ENCODE measurements at regions not wholly inside any gene's neighbourhood (a gene's known extent, or its start where the extent isn't known, plus 50 kb on each side); places are given as distances from the start of the nearest gene placed in this dataset.
A peak's percentile ranks its signal among the peaks of the same experiment; 100 is the strongest.

GRCh38 chr9:106716820-106717219, 146.1 kb upstream of the ZNF462 start:
- TF ChIP-seq, protein P1, sequence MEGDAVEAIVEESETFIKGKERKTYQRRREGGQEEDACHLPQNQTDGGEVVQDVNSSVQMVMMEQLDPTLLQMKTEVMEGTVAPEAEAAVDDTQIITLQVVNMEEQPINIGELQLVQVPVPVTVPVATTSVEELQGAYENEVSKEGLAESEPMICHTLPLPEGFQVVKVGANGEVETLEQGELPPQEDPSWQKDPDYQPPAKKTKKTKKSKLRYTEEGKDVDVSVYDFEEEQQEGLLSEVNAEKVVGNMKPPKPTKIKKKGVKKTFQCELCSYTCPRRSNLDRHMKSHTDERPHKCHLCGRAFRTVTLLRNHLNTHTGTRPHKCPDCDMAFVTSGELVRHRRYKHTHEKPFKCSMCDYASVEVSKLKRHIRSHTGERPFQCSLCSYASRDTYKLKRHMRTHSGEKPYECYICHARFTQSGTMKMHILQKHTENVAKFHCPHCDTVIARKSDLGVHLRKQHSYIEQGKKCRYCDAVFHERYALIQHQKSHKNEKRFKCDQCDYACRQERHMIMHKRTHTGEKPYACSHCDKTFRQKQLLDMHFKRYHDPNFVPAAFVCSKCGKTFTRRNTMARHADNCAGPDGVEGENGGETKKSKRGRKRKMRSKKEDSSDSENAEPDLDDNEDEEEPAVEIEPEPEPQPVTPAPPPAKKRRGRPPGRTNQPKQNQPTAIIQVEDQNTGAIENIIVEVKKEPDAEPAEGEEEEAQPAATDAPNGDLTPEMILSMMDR (conservative IDR thresholded peaks at IDR 0.05; ENCODE audit: low read depth, low read length): no peak
- H3K4me3 ChIP-seq (ENCODE audit: low read length): no peak overlapping the region
- no peak for DNase-seq (ENCODE audit: low read depth)

GRCh38 chr9:106717686-106718085, 145.3 kb upstream of the ZNF462 start:
- TF ChIP-seq, protein P1 (conservative IDR thresholded peaks at IDR 0.05; ENCODE audit: low read depth, low read length): peak; percentile 41
- DNase-seq (ENCODE audit: low read depth): peak; percentile 72
- no peak overlapping the region for H3K4me3 ChIP-seq (ENCODE audit: low read length)

DNA sequence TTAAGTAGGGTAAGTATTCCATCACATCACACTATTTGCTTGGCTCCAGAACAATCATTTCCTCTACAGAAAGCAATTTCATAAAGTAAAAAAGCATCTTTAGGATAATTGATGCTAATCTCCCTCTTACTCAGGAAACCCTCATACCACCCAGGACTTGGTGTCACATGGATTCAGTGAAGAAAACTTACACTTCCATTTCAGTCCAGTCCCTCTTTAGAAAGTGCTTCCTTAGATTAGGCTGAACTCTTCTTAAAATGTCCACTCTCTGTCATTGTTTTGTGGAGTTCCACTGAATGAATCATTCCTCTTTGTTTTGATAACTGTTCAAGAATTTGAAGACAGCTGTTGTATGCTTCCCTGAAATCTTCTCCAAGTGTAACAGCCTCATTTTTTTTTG, 144.0 kb upstream of the ZNF462 start:
- no peak for DNase-seq (ENCODE audit: low read depth)
- TF ChIP-seq, protein P1 (conservative IDR thresholded peaks at IDR 0.05; ENCODE audit: low read depth, low read length): no peak
- H3K4me3 ChIP-seq (ENCODE audit: low read length): no peak overlapping the region

- H3K4me3 ChIP-seq (ENCODE audit: low read length): no peak overlapping the region
- DNase-seq (ENCODE audit: low read depth): no peak
- TF ChIP-seq, protein P1 (conservative IDR thresholded peaks at IDR 0.05; ENCODE audit: low read depth, low read length): no peak
Observed at GRCh38 chr9:106722051-106722753, 140.8 kb upstream of the ZNF462 start.

DNA sequence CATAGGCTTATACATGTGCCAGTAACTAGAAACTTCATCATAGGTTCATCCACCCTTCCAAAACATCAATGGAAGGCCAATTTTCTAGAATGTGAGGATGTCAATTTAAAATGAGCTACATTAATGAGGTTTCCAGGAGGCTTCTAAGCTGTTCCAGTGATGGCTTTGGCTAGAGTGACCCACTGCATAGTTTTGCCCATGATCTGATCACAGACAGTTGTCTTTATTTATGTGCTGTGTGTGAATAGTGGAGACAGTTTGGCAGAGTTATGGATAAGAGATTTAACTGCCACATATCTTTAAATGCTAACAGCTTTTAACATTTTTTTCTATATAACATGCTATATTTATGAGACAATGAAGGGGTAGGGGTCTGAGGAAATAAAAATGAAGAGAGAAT, 139.0 kb upstream of the ZNF462 start:
- TF ChIP-seq, protein P1 (conservative IDR thresholded peaks at IDR 0.05; ENCODE audit: low read depth, low read length): no peak
- no peak overlapping the region for H3K4me3 ChIP-seq (ENCODE audit: low read length)

GRCh38 chr9:106724566-106724965, 138.4 kb upstream of the ZNF462 start:
- no peak overlapping the region for H3K4me3 ChIP-seq (ENCODE audit: low read length)
- no peak for DNase-seq (ENCODE audit: low read depth)
- TF ChIP-seq, protein P1 (conservative IDR thresholded peaks at IDR 0.05; ENCODE audit: low read depth, low read length): no peak

More for the DNA sequence above, 139.0 kb upstream of the ZNF462 start:
- no peak for DNase-seq (ENCODE audit: low read depth)

GRCh38 chr9:106726070-106726815, 136.7 kb upstream of the ZNF462 start:
- no peak for DNase-seq (ENCODE audit: low read depth)
- H3K4me3 ChIP-seq (ENCODE audit: low read length): no peak overlapping the region
- TF ChIP-seq, protein P1 (conservative IDR thresholded peaks at IDR 0.05; ENCODE audit: low read depth, low read length): no peak
